Stimulated activated CD8-positive, alpha-beta memory T cell treated with anti-CD3 and anti-CD28 coated beads, Interleukin-7, amount 100 ng/mL, for 1 hour (primary cell): ENCODE measurements at regions not wholly inside any gene's neighbourhood (a gene's known extent, or its start where the extent isn't known, plus 50 kb on each side); places are given as distances from the start of the nearest gene placed in this dataset.

Source experiments
- DNase-seq, 2 donors: peaks; one replicate each; pipeline ENCODE4 v3.0.0-alpha.2; 2020; ENCODE audit warnings: low read depth in 2 of 2

GRCh38 chr10:47104786-47105385 lies 193.7 kb downstream of the PTPN20 start:
- no peak for DNase-seq

- no peak for DNase-seq
These were observed 192.8 kb upstream of the GDF10 start for GRCh38 chr10:47107007-47107747.

- no peak for DNase-seq
These were observed 190.1 kb upstream of the GDF10 start for GRCh38 chr10:47109906-47110305.

- no peak for DNase-seq
These were observed 188.6 kb upstream of the GDF10 start for GRCh38 chr10:47111329-47111862.

- no peak for DNase-seq
These were observed 187.4 kb upstream of the GDF10 start for GRCh38 chr10:47112612-47113011.

GRCh38 chr10:47113907-47114500 lies 186.0 kb upstream of the GDF10 start:
- DNase-seq = no peak

GRCh38 chr10:47114680-47115186 lies 185.3 kb upstream of the GDF10 start:
- no peak for DNase-seq

GRCh38 chr10:47115322-47115721 lies 184.7 kb upstream of the GDF10 start:
- DNase-seq = no peak

- DNase-seq = no peak
These were observed 183.6 kb upstream of the GDF10 start for GRCh38 chr10:47116445-47116844.

GRCh38 chr10:47118326-47118725 lies 181.7 kb upstream of the GDF10 start:
- no peak for DNase-seq

- no peak for DNase-seq
These were observed 178.7 kb upstream of the GDF10 start for GRCh38 chr10:47121336-47121735.

GRCh38 chr10:47123716-47124288 lies 176.2 kb upstream of the GDF10 start:
- DNase-seq = no peak

- DNase-seq = no peak
These were observed 172.7 kb upstream of the GDF10 start for GRCh38 chr10:47127188-47127785.

- DNase-seq = no peak
These were observed 169.5 kb upstream of the GDF10 start for GRCh38 chr10:47130491-47130890.

- DNase-seq = no peak
These were observed 166.0 kb upstream of the GDF10 start for GRCh38 chr10:47133871-47134570.

GRCh38 chr10:47136866-47137265 lies 163.1 kb upstream of the GDF10 start:
- no peak for DNase-seq

- no peak for DNase-seq
These were observed 162.6 kb upstream of the GDF10 start for GRCh38 chr10:47137311-47137851.

GRCh38 chr10:47139121-47139520 lies 160.9 kb upstream of the GDF10 start:
- DNase-seq = no peak

GRCh38 chr10:47140761-47141348 lies 159.1 kb upstream of the GDF10 start:
- DNase-seq = no peak

- no peak for DNase-seq
These were observed 158.6 kb upstream of the GDF10 start for GRCh38 chr10:47141349-47141748.

GRCh38 chr10:47143072-47143471 lies 156.9 kb upstream of the GDF10 start:
- DNase-seq = no peak
